Endothelial cell of umbilical vein (primary cell): ENCODE measurements at regions not wholly inside any gene's neighbourhood (a gene's known extent, or its start where the extent isn't known, plus 50 kb on each side); places are given as distances from the start of the nearest gene placed in this dataset.

Experiments used
- FOS ChIP-seq: IDR thresholded peaks from 2 replicates; pipeline ENCODE4 v1.6.1; 2011; ENCODE audit warnings: mild to moderate bottlenecking, low read length, moderate library complexity, borderline replicate concordance; ENCODE audit not compliant: insufficient read depth
- MYC ChIP-seq: IDR thresholded peaks from one replicate; pipeline ENCODE4 v1.6.1; 2011; ENCODE audit warnings: mild to moderate bottlenecking, low read depth, low read length
- TF ChIP-seq, protein P1 (sequence below), 2 donors: IDR thresholded peaks; 1 replicate in 1 of 2; 2 replicates in 1 of 2; pipeline ENCODE4 v1.5.1; 2011; ENCODE audit warnings: low read length in 2 of 2, mild to moderate bottlenecking in 2 of 2, moderate library complexity in 2 of 2, control low read depth in 1 of 2, inconsistent platforms in 1 of 2, low read depth in 1 of 2; ENCODE audit not compliant: insufficient read depth in 1 of 2; ENCODE audit errors: extremely low read depth in 1 of 2
- TF ChIP-seq, protein P2 (sequence below): IDR thresholded peaks from 2 replicates; pipeline ENCODE4 v1.6.1; 2011; ENCODE audit not compliant: insufficient read depth, insufficient read length

DNA sequence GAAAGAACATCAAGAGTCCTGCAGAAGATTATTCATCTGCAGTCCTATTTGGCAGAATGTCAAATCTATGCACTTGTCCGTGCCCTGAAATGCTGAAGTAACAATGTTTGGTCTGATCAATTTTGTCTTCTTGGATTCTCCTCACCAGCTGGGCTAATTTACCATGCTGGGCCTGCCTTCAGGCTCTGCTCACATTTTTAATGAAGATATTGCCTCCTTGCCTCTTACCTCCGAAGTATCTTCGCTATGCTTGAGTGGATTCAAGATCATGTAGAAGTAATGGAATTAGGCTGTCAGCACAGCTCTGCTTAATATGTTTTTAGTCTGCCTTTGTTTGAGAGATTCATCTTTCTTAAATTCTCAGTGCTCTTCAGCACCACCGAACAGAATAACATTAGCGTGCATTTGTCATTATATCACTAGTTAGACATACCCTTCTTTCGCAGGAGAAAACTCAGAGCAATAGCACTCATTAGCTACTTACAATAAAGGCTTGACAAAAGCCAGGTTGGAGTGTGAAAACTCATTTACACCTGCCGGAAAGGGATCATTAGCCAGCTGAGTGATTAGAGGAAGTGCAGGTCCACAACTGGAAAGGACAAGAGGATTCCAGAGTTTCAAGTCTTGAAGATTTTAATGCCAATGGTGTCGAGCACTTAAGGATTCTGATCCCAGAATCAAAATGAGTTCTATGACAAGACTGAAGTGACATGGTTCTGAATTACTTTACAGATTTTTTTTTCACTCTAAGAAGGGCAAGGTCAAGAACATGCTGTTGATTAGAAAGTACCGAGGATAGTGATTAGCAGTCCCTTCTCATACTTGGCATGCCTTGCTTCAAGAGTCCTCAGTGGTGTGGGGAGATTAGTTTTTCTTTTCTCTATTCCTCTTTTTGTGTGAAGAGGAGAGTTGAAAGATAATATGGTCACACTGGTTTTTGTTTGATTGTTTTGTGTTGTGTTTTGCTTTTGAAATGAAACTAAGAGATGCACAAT lies 405.6 kb upstream of the TOM1L1 start:
- TF ChIP-seq, protein P1, sequence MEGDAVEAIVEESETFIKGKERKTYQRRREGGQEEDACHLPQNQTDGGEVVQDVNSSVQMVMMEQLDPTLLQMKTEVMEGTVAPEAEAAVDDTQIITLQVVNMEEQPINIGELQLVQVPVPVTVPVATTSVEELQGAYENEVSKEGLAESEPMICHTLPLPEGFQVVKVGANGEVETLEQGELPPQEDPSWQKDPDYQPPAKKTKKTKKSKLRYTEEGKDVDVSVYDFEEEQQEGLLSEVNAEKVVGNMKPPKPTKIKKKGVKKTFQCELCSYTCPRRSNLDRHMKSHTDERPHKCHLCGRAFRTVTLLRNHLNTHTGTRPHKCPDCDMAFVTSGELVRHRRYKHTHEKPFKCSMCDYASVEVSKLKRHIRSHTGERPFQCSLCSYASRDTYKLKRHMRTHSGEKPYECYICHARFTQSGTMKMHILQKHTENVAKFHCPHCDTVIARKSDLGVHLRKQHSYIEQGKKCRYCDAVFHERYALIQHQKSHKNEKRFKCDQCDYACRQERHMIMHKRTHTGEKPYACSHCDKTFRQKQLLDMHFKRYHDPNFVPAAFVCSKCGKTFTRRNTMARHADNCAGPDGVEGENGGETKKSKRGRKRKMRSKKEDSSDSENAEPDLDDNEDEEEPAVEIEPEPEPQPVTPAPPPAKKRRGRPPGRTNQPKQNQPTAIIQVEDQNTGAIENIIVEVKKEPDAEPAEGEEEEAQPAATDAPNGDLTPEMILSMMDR (IDR thresholded peaks at IDR 0.05; ENCODE audit: extremely low read depth in 1 of 2, insufficient read depth in 1 of 2, low read depth in 1 of 2, low read length in 2 of 2): no peak
- TF ChIP-seq, protein P2, sequence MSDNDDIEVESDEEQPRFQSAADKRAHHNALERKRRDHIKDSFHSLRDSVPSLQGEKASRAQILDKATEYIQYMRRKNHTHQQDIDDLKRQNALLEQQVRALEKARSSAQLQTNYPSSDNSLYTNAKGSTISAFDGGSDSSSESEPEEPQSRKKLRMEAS: no peak
- TF ChIP-seq FOS (no peak), MYC (no peak)
